ENCODE measurements at regions not wholly inside any gene's neighbourhood (a gene's known extent, or its start where the extent isn't known, plus 50 kb on each side); places are given as distances from the start of the nearest gene placed in this dataset.

DNA sequence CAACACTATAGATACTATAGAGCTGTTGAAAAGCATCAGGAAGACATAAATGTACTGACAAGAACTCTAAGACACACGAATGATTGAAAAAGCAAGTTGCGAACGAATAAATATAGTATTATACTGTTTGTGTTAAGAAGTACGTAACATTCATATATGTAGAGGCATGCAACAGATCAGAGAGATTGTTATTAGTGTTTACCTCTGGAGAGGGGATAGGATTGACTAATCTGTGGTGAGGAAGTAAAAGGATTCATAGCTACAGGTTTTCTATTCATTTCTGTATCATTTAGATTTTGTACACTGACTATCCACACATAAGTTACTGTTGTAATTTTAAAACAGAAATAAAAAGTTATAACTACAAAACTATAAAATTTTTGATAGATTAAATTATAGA is 147.6 kb upstream of the SV2C start:
- no peak for TF ChIP-seq CTCF (IDR thresholded peaks at IDR 0.05)
- TF ChIP-seq REST (IDR thresholded peaks at IDR 0.05) = no peak
- no peak for TF ChIP-seq MYC (IDR thresholded peaks at IDR 0.05; ENCODE audit: borderline replicate concordance, low read length)
- no peak for TF ChIP-seq POLR2A (IDR thresholded peaks at IDR 0.05; ENCODE audit: low read length)
- TF ChIP-seq, protein P1, sequence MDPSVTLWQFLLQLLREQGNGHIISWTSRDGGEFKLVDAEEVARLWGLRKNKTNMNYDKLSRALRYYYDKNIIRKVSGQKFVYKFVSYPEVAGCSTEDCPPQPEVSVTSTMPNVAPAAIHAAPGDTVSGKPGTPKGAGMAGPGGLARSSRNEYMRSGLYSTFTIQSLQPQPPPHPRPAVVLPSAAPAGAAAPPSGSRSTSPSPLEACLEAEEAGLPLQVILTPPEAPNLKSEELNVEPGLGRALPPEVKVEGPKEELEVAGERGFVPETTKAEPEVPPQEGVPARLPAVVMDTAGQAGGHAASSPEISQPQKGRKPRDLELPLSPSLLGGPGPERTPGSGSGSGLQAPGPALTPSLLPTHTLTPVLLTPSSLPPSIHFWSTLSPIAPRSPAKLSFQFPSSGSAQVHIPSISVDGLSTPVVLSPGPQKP (IDR thresholded peaks at IDR 0.05; ENCODE audit: low read depth, low read length) = no peak
- TF ChIP-seq POLR2AphosphoS2 (conservative IDR thresholded peaks at IDR 0.05; ENCODE audit: low read length) = no peak
